ENCODE measurements at regions not wholly inside any gene's neighbourhood (a gene's known extent, or its start where the extent isn't known, plus 50 kb on each side); places are given as distances from the start of the nearest gene placed in this dataset.

DNA sequence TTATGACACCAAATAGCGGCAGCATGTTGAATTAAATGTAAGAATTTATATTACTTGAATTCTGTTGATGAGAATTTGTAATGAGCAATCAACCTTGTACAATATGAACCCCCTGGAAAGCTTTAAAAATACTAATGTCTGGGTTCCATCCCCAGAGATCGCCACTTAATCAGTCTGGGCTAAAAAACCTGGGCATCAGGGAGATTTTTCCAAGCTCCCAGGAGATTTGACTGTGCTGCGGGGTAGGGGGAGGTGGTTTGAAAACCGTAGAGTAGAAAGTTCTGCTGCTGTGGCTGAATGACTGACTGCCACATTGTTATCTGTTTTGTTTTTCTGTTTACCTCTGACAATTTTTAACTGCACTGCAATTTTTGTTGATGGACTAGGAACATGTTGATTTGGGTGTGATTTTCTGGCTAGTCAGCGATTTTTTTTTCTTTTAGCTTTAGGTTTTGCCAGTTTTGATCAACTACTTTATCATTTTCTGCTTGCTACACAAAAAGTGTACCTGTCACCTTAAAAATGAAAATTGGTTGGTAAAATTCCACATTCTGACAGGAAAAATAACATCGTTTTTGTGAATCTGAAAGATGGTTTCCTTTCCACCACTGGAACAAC is 79.3 kb downstream of the PCTP start:
- H3K4me3 ChIP-seq (ENCODE audit: low read length): no peak overlapping the region
- no peak for TF ChIP-seq CTCF (conservative IDR thresholded peaks at IDR 0.05; ENCODE audit: low read depth, low read length)
- DNase-seq (ENCODE audit: low read depth): no peak

- no peak overlapping the region for H3K4me3 ChIP-seq (ENCODE audit: low read length)
- no peak for TF ChIP-seq CTCF (conservative IDR thresholded peaks at IDR 0.05; ENCODE audit: low read depth, low read length)
Observed at GRCh38 chr17:55830699-55831471, 80.0 kb downstream of the PCTP start.

DNA sequence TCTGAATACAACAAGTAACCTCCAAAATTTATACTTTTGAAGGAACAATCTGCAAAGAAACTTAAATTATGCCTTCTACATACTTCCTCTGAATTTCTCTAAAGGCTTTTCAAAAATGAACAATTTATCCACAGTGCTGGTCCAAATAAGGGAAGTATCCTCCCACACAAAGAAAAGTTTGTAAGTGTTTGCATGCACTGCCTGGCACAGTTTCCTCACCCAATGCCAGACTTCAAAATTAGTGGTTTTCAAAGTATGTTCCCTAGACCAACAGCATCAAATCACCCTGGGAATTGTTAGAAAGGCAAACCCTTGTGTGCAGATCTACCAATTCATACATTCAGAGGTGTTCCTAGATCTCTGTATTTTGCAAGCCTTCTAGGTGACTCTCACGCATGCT is 82.5 kb downstream of the PCTP start:
- H3K4me3 ChIP-seq (ENCODE audit: low read length): no peak overlapping the region
- no peak for TF ChIP-seq CTCF (conservative IDR thresholded peaks at IDR 0.05; ENCODE audit: low read depth, low read length)
- no peak for DNase-seq (ENCODE audit: low read depth)

More at GRCh38 chr17:55830699-55831471, 80.0 kb downstream of the PCTP start:
- DNase-seq (ENCODE audit: low read depth): no peak

- no peak overlapping the region for H3K4me3 ChIP-seq (ENCODE audit: low read length)
- no peak for DNase-seq (ENCODE audit: low read depth)
- TF ChIP-seq CTCF (conservative IDR thresholded peaks at IDR 0.05; ENCODE audit: low read depth, low read length): no peak
Observed at GRCh38 chr17:55842405-55843158, 91.7 kb downstream of the PCTP start.

DNA sequence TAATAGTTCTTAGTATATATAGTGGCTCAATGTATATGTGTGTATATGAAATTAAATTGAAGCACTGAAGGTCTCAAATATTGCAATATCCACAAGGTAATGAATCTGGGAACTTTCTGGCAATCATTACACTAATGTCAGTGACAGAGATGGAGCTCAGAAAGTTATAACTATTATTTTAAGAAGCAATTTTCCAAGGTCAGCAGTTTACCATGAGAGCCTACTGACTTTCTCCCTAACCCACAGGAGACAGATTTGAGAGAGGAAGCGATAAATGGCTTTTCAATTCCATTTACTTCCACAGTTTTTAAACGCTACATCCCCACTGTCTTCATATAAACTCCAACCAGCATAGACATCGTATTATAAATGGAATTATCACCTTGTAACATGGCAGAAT is 92.9 kb downstream of the PCTP start:
- no peak overlapping the region for H3K4me3 ChIP-seq (ENCODE audit: low read length)
- DNase-seq (ENCODE audit: low read depth): no peak
- TF ChIP-seq CTCF (conservative IDR thresholded peaks at IDR 0.05; ENCODE audit: low read depth, low read length): no peak

DNA sequence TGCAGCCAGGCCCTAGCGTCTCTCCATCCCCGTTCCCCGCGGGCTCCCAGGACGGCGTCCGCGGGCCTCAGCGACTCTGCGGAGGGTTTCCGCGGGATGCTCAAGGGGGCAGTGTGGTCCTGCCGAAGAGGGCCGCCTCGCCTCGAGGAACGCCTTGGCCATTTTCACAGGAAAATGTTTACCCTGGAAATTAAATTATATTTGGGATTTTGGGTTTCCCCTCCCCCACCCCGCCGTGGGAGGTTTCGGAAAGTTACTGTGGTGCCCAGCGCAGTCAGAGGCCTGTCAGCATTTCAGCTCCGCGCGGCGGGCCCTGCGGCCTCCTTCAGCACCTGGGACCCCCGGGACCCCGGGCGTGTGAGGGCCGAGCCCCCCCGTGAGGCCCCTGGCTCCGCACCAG is 94.5 kb downstream of the PCTP start:
- DNase-seq (ENCODE audit: low read depth): no peak
- no peak overlapping the region for H3K4me3 ChIP-seq (ENCODE audit: low read length)
- TF ChIP-seq CTCF (conservative IDR thresholded peaks at IDR 0.05; ENCODE audit: low read depth, low read length): peak; percentile 60

Measured in retinal pigment epithelial cell (primary cell).